CD14-positive monocyte (primary cell): ENCODE measurements at regions not wholly inside any gene's neighbourhood (a gene's known extent, or its start where the extent isn't known, plus 50 kb on each side); places are given as distances from the start of the nearest gene placed in this dataset.

Source experiments
- DNase-seq, 3 donors: peaks; one replicate each; pipeline ENCODE4 v3.0.0-alpha.2; 2011 to 2022
- H2AFZ ChIP-seq: 2 replicates; pipeline ENCODE4 v1.6.0; 2012; ENCODE audit warnings: mild to moderate bottlenecking, low read depth, low read length, inconsistent platforms; ENCODE audit not compliant: insufficient read depth, poor library complexity, severe bottlenecking
- H3K27ac ChIP-seq, 2 donors: 1 replicate in 1 of 2; 2 replicates in 1 of 2; pipeline ENCODE4 v1.5.1; 2012 to 2013; ENCODE audit warnings: low read length in 2 of 2, control low read depth in 1 of 2, inconsistent platforms in 1 of 2, low read depth in 1 of 2, mild to moderate bottlenecking in 1 of 2
- H3K27me3 ChIP-seq, 2 donors: one replicate each; pipeline versions ENCODE4 v1.6.0 to v1.6.1; 2011 to 2013; ENCODE audit warnings: low read length in 2 of 2; ENCODE audit not compliant: control insufficient read depth in 2 of 2, insufficient read depth in 2 of 2
- H3K36me3 ChIP-seq, 2 donors: replicated peaks in 1 of 2; 1 replicate in 1 of 2; 2 replicates in 1 of 2; pipeline versions ENCODE4 v1.5.1 to v1.6.1; 2012 to 2013; ENCODE audit warnings: low read length in 2 of 2, control low read depth in 1 of 2, inconsistent platforms in 1 of 2, mild to moderate bottlenecking in 1 of 2; ENCODE audit not compliant: insufficient read depth in 2 of 2, control insufficient read depth in 1 of 2
- H3K4me1 ChIP-seq, 2 donors: 1 replicate in 1 of 2; 2 replicates in 1 of 2; pipeline versions ENCODE4 v1.5.1 to v1.6.1; 2012 to 2013; ENCODE audit warnings: low read length in 2 of 2, control low read depth in 1 of 2, inconsistent platforms in 1 of 2, mild to moderate bottlenecking in 1 of 2, moderate library complexity in 1 of 2; ENCODE audit not compliant: insufficient read depth in 2 of 2, control insufficient read depth in 1 of 2
- H3K4me2 ChIP-seq: replicated peaks from 2 replicates; pipeline ENCODE3; 2012; ENCODE audit warnings: low read length, moderate library complexity, mild to moderate bottlenecking; ENCODE audit not compliant: poor library complexity, severe bottlenecking; ENCODE audit errors: extremely low read depth
- H3K4me3 ChIP-seq, 3 experiments: fragments of 200-600 bp in 1 of 3; sonication (generic) in 1 of 3; replicated peaks in 1 of 3; 1 replicate in 2 of 3; 2 replicates in 1 of 3; pipeline ENCODE4 v1.5.1; 2011 to 2013; ENCODE audit warnings: low read length in 3 of 3, mild to moderate bottlenecking in 3 of 3, control low read depth in 2 of 3, low read depth in 2 of 3, inconsistent platforms in 1 of 3, moderate library complexity in 1 of 3
- H3K79me2 ChIP-seq: 2 replicates; pipeline ENCODE4 v1.6.0; 2012; ENCODE audit warnings: mild to moderate bottlenecking, control low read depth, inconsistent platforms, low read length, moderate library complexity; ENCODE audit not compliant: insufficient read depth
- H3K9ac ChIP-seq: 2 replicates; pipeline ENCODE4 v1.6.0; 2017; ENCODE audit warnings: low read length, mild to moderate bottlenecking; ENCODE audit not compliant: insufficient read depth, poor library complexity, severe bottlenecking
- H3K9me3 ChIP-seq, 2 donors: replicated peaks in 1 of 2; 1 replicate in 1 of 2; 2 replicates in 1 of 2; pipeline versions ENCODE4 v1.5.1 to v1.6.1; 2012 to 2013; ENCODE audit warnings: low read length in 2 of 2, control low read depth in 1 of 2; ENCODE audit not compliant: control insufficient read depth in 1 of 2, insufficient read depth in 1 of 2
- H4K20me1 ChIP-seq: 2 replicates; pipeline ENCODE4 v1.6.0; 2012; ENCODE audit warnings: mild to moderate bottlenecking, low read length, control low read depth, moderate library complexity; ENCODE audit not compliant: insufficient read depth
- H3K27ac Mint-ChIP-seq, 7 donors: one replicate each; pipeline ENCODE4 v1.8.0; 2020; ENCODE audit warnings: mild to moderate bottlenecking in 7 of 7, mixed read lengths in 7 of 7, moderate library complexity in 6 of 7, inconsistent platforms in 2 of 7
- H3K27me3 Mint-ChIP-seq, 3 donors: one replicate each; pipeline ENCODE4 v1.8.0; 2021 to 2022; ENCODE audit warnings: low read depth in 3 of 3, mild to moderate bottlenecking in 3 of 3, mixed read lengths in 3 of 3, moderate library complexity in 3 of 3, inconsistent platforms in 1 of 3
- H3K36me3 Mint-ChIP-seq, 2 donors: one replicate each; pipeline ENCODE4 v1.8.0; 2020; ENCODE audit warnings: mixed read lengths in 2 of 2, inconsistent platforms in 1 of 2, mild to moderate bottlenecking in 1 of 2
- H3K4me1 Mint-ChIP-seq: one replicate; pipeline ENCODE4 v1.8.0; 2020; ENCODE audit warnings: mild to moderate bottlenecking, mixed read lengths
- H3K4me3 Mint-ChIP-seq, 2 donors: one replicate each; pipeline ENCODE4 v1.8.0; 2020; ENCODE audit warnings: mild to moderate bottlenecking in 2 of 2, mixed read lengths in 2 of 2, moderate library complexity in 1 of 2
- H3K9me3 Mint-ChIP-seq, 7 donors: one replicate each; pipeline ENCODE4 v1.8.0; 2020 to 2022; ENCODE audit warnings: mixed read lengths in 7 of 7, mild to moderate bottlenecking in 6 of 7, moderate library complexity in 6 of 7, inconsistent platforms in 2 of 7
- CTCF ChIP-seq: fragments of 200-600 bp; IDR thresholded peaks from one replicate; pipeline ENCODE4 v1.8.0; 2022; ENCODE audit warnings: antibody characterized with exemption, mild to moderate bottlenecking
- WGBS: methylation state at CpG from one replicate; pipeline ENCODE4 v1.1.5; 2013; ENCODE audit warnings: missing lambda C conversion rate; ENCODE audit not compliant: insufficient coverage; 5-methylcytosine and 5-hydroxymethylcytosine counted together
- intact Hi-C, 2 donors: fragments of 100-400 bp; cut with micrococcal nuclease; formaldehyde crosslinking; loops; one replicate each; pipeline versions ENCODE4 v1.15.0 to v1.15.1; 2023

- no peaks in the 10 kb centered on the region for H3K27me3 ChIP-seq
- no peak overlapping the region for H3K27ac Mint-ChIP-seq
- no peaks in the 10 kb centered on the region for H3K36me3 Mint-ChIP-seq
- no peaks in the 10 kb centered on the region for H3K4me1 ChIP-seq
- no CpG with 5 or more reads among the region's 1 CpG for WGBS
- H4K20me1 ChIP-seq = no peaks in the 10 kb centered on the region
- no peak overlapping the region for H3K9ac ChIP-seq
- peaks cover 2 to 9% (median 6%) of the 10 kb centered on the region in 7 donors for H3K9me3 Mint-ChIP-seq
- H3K79me2 ChIP-seq = no peaks in the 10 kb centered on the region
- H3K4me3 Mint-ChIP-seq = no peak overlapping the region
- H3K4me1 Mint-ChIP-seq = no peaks in the 10 kb centered on the region
- H3K4me3 ChIP-seq = no peak overlapping the region
- DNase-seq = no peak
- H2AFZ ChIP-seq = no peak overlapping the region
- H3K27ac ChIP-seq = no peak overlapping the region
- intact Hi-C loops = no loop called here
- no peaks in the 10 kb centered on the region for H3K27me3 Mint-ChIP-seq
- no peaks in the 10 kb centered on the region for H3K9me3 ChIP-seq
- H3K4me2 ChIP-seq = no peak overlapping the region
- H3K36me3 ChIP-seq = no peaks in the 10 kb centered on the region
- no peak for TF ChIP-seq CTCF
Measured at GRCh38 chr1:170470121-170470520, 61.8 kb upstream of the GORAB start.

GRCh38 chr1:170471398-170472053 is 60.4 kb upstream of the GORAB start:
- Histone ChIP-seq H3K27me3 (no peaks in the 10 kb centered on the region), H3K4me3 (no peak overlapping the region), H3K9ac (no peak overlapping the region), H3K9me3 (no peaks in the 10 kb centered on the region), H3K4me1 (no peaks in the 10 kb centered on the region), H2AFZ (no peak overlapping the region), H3K36me3 (no peaks in the 10 kb centered on the region), H4K20me1 (no peaks in the 10 kb centered on the region), H3K79me2 (no peaks in the 10 kb centered on the region), H3K27ac (no peak overlapping the region), H3K4me2 (no peak overlapping the region)
- peaks cover 0 to 8% (median 4%) of the 10 kb centered on the region in 7 donors for H3K9me3 Mint-ChIP-seq
- H3K36me3 Mint-ChIP-seq = no peaks in the 10 kb centered on the region
- no peak overlapping the region for H3K4me3 Mint-ChIP-seq
- H3K4me1 Mint-ChIP-seq = no peaks in the 10 kb centered on the region
- no peak overlapping the region for H3K27ac Mint-ChIP-seq
- DNase-seq = no peak
- H3K27me3 Mint-ChIP-seq = no peaks in the 10 kb centered on the region
- no CpG with 5 or more reads among the region's 1 CpG for WGBS
- TF ChIP-seq CTCF = no peak
- intact Hi-C loops = no loop called here
